ENCODE measurements at regions not wholly inside any gene's neighbourhood (a gene's known extent, or its start where the extent isn't known, plus 50 kb on each side); places are given as distances from the start of the nearest gene placed in this dataset.
A peak's percentile ranks its signal among the peaks of the same experiment; 100 is the strongest.

DNA sequence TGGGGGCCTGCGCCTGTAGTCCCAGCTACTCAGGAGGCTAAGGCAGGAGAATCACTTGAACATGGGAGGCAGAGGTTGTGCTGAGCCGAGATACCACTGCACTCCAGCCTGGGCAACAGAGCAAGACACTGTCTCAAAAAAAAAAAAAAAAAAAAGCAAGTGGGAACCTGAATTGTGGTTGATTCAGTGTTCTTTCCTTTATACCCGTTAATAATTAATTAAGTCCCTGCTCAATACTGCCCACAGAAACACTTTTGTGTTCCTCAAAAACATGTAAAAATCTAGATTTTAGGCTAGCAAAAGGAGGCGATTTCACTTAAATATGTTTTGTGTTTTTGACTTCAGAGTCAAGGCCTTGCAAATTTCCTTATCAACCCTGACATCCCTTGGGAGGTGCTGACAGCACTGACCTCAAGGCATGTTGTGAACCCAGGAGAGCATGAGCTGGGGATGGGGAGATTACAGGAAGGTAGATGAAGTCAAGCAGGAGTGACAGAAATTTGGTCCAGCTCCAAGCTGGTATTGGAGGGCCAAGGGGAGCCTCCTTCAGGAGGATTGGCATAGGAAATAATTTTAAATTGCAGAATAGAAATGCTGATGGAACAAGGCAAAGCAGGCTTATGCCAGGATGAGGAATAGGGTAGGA lies 89.0 kb upstream of the PNPT1 start:
- no peak overlapping the region for H3K27ac ChIP-seq (ENCODE audit: insufficient read depth, low read depth, low read length)
- no peak for FAIRE-seq
- H3K4me3 ChIP-seq (replicated peaks in 1 of 3; ENCODE audit: insufficient read depth in 1 of 3, low read depth in 1 of 3, low read length in 3 of 3), result no peak overlapping the region
- H3K36me3 ChIP-seq (ENCODE audit: control insufficient read depth in 2 of 2, extremely low read depth in 1 of 2, insufficient read depth in 2 of 2, low read length in 2 of 2), result no peaks in the 10 kb centered on the region
- dilution Hi-C loops (cut with MboI; ENCODE audit: extremely low pct_ligation_motif_present, low sequenced_read_pairs), result no loop called here
- no peaks in the 10 kb centered on the region for H4K20me1 ChIP-seq (replicated peaks; ENCODE audit: control insufficient read depth, extremely low read depth, insufficient read depth, low read length)
- TF ChIP-seq POLR2A (IDR thresholded peaks at IDR 0.05; ENCODE audit: low read depth, low read length), result no peak
- TF ChIP-seq, protein P1, sequence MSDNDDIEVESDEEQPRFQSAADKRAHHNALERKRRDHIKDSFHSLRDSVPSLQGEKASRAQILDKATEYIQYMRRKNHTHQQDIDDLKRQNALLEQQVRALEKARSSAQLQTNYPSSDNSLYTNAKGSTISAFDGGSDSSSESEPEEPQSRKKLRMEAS (IDR thresholded peaks at IDR 0.05; ENCODE audit: insufficient read depth, insufficient read length), result no peak
- no peak for TF ChIP-seq EZH2 (IDR thresholded peaks at IDR 0.05; ENCODE audit: borderline replicate concordance, low read depth, low read length, severe bottlenecking)
- TF ChIP-seq JUN (IDR thresholded peaks at IDR 0.05; ENCODE audit: borderline replicate concordance, insufficient read depth, insufficient read length, low read depth), result no peak
- TF ChIP-seq, protein P2, sequence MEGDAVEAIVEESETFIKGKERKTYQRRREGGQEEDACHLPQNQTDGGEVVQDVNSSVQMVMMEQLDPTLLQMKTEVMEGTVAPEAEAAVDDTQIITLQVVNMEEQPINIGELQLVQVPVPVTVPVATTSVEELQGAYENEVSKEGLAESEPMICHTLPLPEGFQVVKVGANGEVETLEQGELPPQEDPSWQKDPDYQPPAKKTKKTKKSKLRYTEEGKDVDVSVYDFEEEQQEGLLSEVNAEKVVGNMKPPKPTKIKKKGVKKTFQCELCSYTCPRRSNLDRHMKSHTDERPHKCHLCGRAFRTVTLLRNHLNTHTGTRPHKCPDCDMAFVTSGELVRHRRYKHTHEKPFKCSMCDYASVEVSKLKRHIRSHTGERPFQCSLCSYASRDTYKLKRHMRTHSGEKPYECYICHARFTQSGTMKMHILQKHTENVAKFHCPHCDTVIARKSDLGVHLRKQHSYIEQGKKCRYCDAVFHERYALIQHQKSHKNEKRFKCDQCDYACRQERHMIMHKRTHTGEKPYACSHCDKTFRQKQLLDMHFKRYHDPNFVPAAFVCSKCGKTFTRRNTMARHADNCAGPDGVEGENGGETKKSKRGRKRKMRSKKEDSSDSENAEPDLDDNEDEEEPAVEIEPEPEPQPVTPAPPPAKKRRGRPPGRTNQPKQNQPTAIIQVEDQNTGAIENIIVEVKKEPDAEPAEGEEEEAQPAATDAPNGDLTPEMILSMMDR (IDR thresholded peaks at IDR 0.05; ENCODE audit: extremely low read depth in 1 of 2, insufficient read depth in 1 of 2, low read depth in 1 of 2, low read length in 2 of 2), result no peak
- no peak for TF ChIP-seq POLR2AphosphoS5 (IDR thresholded peaks at IDR 0.05; ENCODE audit: insufficient read depth, low read depth, low read length)
- TF ChIP-seq GATA2 (IDR thresholded peaks at IDR 0.05; ENCODE audit: insufficient read depth, insufficient read length, low read depth, low read length), result no peak
- TF ChIP-seq MYC (IDR thresholded peaks at IDR 0.05; ENCODE audit: low read depth, low read length), result no peak
- no peaks in the 10 kb centered on the region for H3K9me1 ChIP-seq (replicated peaks; ENCODE audit: control insufficient read depth, extremely low read depth, insufficient read depth, low read length)
- H2AFZ ChIP-seq (ENCODE audit: low read depth, low read length), result peak overlapping the region; percentile 18
- intact Hi-C loops (cut with micrococcal nuclease), result no loop called here
- no peak for DNase-seq (ENCODE audit: low read depth, low spot score)
- H3K9ac ChIP-seq (replicated peaks; ENCODE audit: extremely low read depth, insufficient read depth, low read length), result no peak overlapping the region
- POLR2A ChIA-PET, result no interaction called here
- H3K79me2 ChIP-seq (ENCODE audit: control insufficient read depth, insufficient read depth, low read length), result no peaks in the 10 kb centered on the region
- H3K4me2 ChIP-seq (ENCODE audit: insufficient read depth, low read length), result no peak overlapping the region
- peaks cover 28% of the 10 kb centered on the region for H3K4me1 ChIP-seq (ENCODE audit: control insufficient read depth, extremely low read depth, insufficient read depth, low read length)
- BruUV-seq (replicated peaks), result no TSS peak
- CTCF ChIA-PET, result interaction anchor here (1.2 kb wide), 1 partner anchor 11 kb away, joined by 4 read pairs; no protein-coding TSS in a partner anchor
- no peaks in the 10 kb centered on the region for H3K9me3 ChIP-seq (replicated peaks; ENCODE audit: control insufficient read depth, insufficient read depth, low read length)
- no peaks in the 10 kb centered on the region for H3K27me3 ChIP-seq (ENCODE audit: control insufficient read depth in 2 of 2, insufficient read depth in 2 of 2, low read length in 2 of 2)
